OCI-LY7 (cell line): ENCODE measurements at regions not wholly inside any gene's neighbourhood (a gene's known extent, or its start where the extent isn't known, plus 50 kb on each side); places are given as distances from the start of the nearest gene placed in this dataset.

Experiments
- CTCF ChIP-seq: fragments of 200-600 bp; sonication (generic); conservative IDR thresholded peaks from 2 replicates; pipeline ENCODE4 v1.5.1; 2014; ENCODE audit warnings: mild to moderate bottlenecking, antibody characterized with exemption, low read length, moderate library complexity, mixed read lengths
- EZH2phosphoT487 ChIP-seq: fragments of 200-600 bp; sonication (generic); IDR thresholded peaks from 2 replicates; pipeline ENCODE4 v1.6.1; 2018; ENCODE audit warnings: low read depth, borderline replicate concordance, mild to moderate bottlenecking, mixed run types, antibody characterized with exemption, low read length, moderate library complexity, mixed read lengths

- no peak for TF ChIP-seq CTCF
- TF ChIP-seq EZH2phosphoT487: no peak
Observed at GRCh38 chr2:150373374-150373773, 114.1 kb downstream of the RND3 start.
